HG03565 (cell line): ENCODE measurements at regions not wholly inside any gene's neighbourhood (a gene's known extent, or its start where the extent isn't known, plus 50 kb on each side); places are given as distances from the start of the nearest gene placed in this dataset.
"Not testable (repeated sequence)": the region's sequence is repeated elsewhere in the genome, so short reads cannot be mapped to it uniquely, and the experiment has no call there.

Experiments used
- ATAC-seq: cut with Tn5 transposase; IDR thresholded peaks from one replicate; pipeline ENCODE4 v1.9.1; 2021; ENCODE audit warnings: mild to moderate bottlenecking, moderate library complexity; ENCODE audit not compliant: unreplicated experiment

GRCh38 chr5:84791138-84791537 is 406.5 kb upstream of the EDIL3 start:
- ATAC-seq, result no peak

GRCh38 chr5:84790406-84790805 is 405.7 kb upstream of the EDIL3 start:
- no peak for ATAC-seq

- no peak for ATAC-seq
Observed at GRCh38 chr5:84783003-84783402, 398.3 kb upstream of the EDIL3 start.

- no peak for ATAC-seq
Observed at GRCh38 chr5:84779186-84779585, 394.5 kb upstream of the EDIL3 start.

- no peak for ATAC-seq
Observed at GRCh38 chr5:84764227-84764626, 379.5 kb upstream of the EDIL3 start.

GRCh38 chr5:84758008-84758407 is 373.3 kb upstream of the EDIL3 start:
- ATAC-seq, result no peak

GRCh38 chr5:84752780-84753179 is 368.1 kb upstream of the EDIL3 start:
- no peak for ATAC-seq

- no peak for ATAC-seq
Observed at GRCh38 chr5:84748313-84748712, 363.6 kb upstream of the EDIL3 start.

GRCh38 chr5:84746280-84746679 is 361.6 kb upstream of the EDIL3 start:
- not testable (repeated sequence) for ATAC-seq

GRCh38 chr5:84741056-84741455 is 356.4 kb upstream of the EDIL3 start:
- no peak for ATAC-seq

- no peak for ATAC-seq
Observed at GRCh38 chr5:84729326-84729725, 344.6 kb upstream of the EDIL3 start.

- ATAC-seq, result no peak
Observed at GRCh38 chr5:84727708-84728107, 343.0 kb upstream of the EDIL3 start.

- ATAC-seq, result no peak
Observed at GRCh38 chr5:84725946-84726570, 341.4 kb upstream of the EDIL3 start.

- ATAC-seq, result no peak
Observed at GRCh38 chr5:84724683-84725082, 340.0 kb upstream of the EDIL3 start.

- no peak for ATAC-seq
Observed at GRCh38 chr5:84724181-84724580, 339.5 kb upstream of the EDIL3 start.

GRCh38 chr5:84718377-84718776 is 333.7 kb upstream of the EDIL3 start:
- ATAC-seq, result no peak

GRCh38 chr5:84715686-84716085 is 331.0 kb upstream of the EDIL3 start:
- ATAC-seq, result no peak

GRCh38 chr5:84715091-84715490 is 330.4 kb upstream of the EDIL3 start:
- ATAC-seq, result no peak

- no peak for ATAC-seq
Observed at GRCh38 chr5:84709075-84709474, 324.4 kb upstream of the EDIL3 start.

GRCh38 chr5:84706678-84707641 is 322.3 kb upstream of the EDIL3 start:
- no peak for ATAC-seq

- not testable (repeated sequence) for ATAC-seq
Observed at GRCh38 chr5:84700545-84700944, 315.9 kb upstream of the EDIL3 start.

- no peak for ATAC-seq
Observed at GRCh38 chr5:84696651-84697050, 312.0 kb upstream of the EDIL3 start.
